GM12874 (cell line): ENCODE measurements at regions not wholly inside any gene's neighbourhood (a gene's known extent, or its start where the extent isn't known, plus 50 kb on each side); places are given as distances from the start of the nearest gene placed in this dataset.

ENCODE experiments used
- CTCF ChIP-seq: IDR thresholded peaks from 2 replicates; pipeline ENCODE4 v1.5.1; 2011; ENCODE audit warnings: low read depth, mild to moderate bottlenecking, control low read depth, low read length, moderate library complexity; ENCODE audit not compliant: insufficient read depth

- no peak for TF ChIP-seq CTCF
These were observed 819.5 kb downstream of the KCNT2 start for GRCh38 chr1:195788721-195789120.

GRCh38 chr1:195785830-195786229 lies 822.4 kb downstream of the KCNT2 start:
- no peak for TF ChIP-seq CTCF

- TF ChIP-seq CTCF: no peak
These were observed 834.3 kb downstream of the KCNT2 start for GRCh38 chr1:195773931-195774330.

- TF ChIP-seq CTCF: no peak
These were observed 838.8 kb downstream of the KCNT2 start for GRCh38 chr1:195769461-195769860.

GRCh38 chr1:195768936-195769335 lies 839.3 kb downstream of the KCNT2 start:
- no peak for TF ChIP-seq CTCF

- no peak for TF ChIP-seq CTCF
These were observed 839.9 kb downstream of the KCNT2 start for GRCh38 chr1:195768377-195768776.

GRCh38 chr1:195766709-195767108 lies 841.5 kb downstream of the KCNT2 start:
- no peak for TF ChIP-seq CTCF

- TF ChIP-seq CTCF: no peak
These were observed 843.1 kb downstream of the KCNT2 start for GRCh38 chr1:195765099-195765498.
